Erythroblast (primary cell): ENCODE measurements at regions not wholly inside any gene's neighbourhood (a gene's known extent, or its start where the extent isn't known, plus 50 kb on each side); places are given as distances from the start of the nearest gene placed in this dataset.

ENCODE experiments used
- GATA1 ChIP-seq: IDR thresholded peaks from 2 replicates; pipeline ENCODE4 v1.6.1; 2011; ENCODE audit warnings: low read depth, mild to moderate bottlenecking, control low read depth, low read length, moderate library complexity
- POLR2A ChIP-seq: IDR thresholded peaks from 2 replicates; pipeline ENCODE4 v1.6.1; 2011; ENCODE audit warnings: mild to moderate bottlenecking, low read length

DNA sequence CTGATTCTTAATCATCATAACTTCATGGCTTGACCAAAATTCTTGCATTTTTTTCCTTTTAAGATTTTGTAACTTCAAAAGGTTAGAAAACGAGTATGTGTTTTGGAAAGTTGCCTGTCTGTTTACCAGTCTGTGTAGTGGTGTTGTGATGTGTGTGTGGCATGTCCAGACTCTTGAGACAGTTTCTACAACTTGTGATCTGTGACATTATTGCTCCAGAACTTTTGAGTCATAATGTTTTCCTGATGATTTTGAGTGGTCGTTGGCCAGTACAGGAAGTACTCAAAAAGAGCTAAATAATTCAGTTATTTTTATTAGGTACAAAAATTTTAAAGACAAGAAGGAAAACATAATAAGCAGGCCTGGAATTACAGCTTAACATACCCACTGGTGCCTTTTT lies 229.0 kb upstream of the C2CD4B start:
- TF ChIP-seq POLR2A = no peak
- no peak for TF ChIP-seq GATA1
